AG09319 (cell line): ENCODE measurements at regions not wholly inside any gene's neighbourhood (a gene's known extent, or its start where the extent isn't known, plus 50 kb on each side); places are given as distances from the start of the nearest gene placed in this dataset.
"Not testable (repeated sequence)": the region's sequence is repeated elsewhere in the genome, so short reads cannot be mapped to it uniquely, and the experiment has no call there.

Experiments
- DNase-seq: peaks from one replicate; pipeline ENCODE4 v3.0.0-alpha.2; 2010; ENCODE audit warnings: low read depth; ENCODE audit errors: extremely low read depth
- CTCF ChIP-seq: IDR thresholded peaks from 2 replicates; pipeline ENCODE4 v1.5.1; 2011; ENCODE audit warnings: low read depth, mild to moderate bottlenecking, inconsistent platforms, low read length, moderate library complexity

DNA sequence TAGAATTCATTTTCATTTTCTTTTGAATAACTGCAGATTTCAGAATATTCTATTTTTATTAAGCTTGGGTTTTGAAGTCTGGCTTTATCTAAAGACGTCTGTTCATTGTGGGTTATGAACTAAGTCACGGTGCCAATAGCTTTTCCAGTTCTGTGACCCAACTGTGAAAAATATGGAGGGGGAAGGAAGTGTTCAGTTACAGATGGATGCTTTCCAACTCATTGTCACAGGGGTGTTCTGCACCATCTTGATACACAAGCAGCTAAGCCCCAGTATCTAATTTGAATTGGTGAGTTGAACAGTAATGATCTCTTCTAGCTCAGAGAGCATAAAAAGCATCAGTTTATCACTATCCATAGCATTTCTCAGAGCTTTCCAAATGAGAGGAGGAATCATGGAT, 710.6 kb downstream of the EDEM1 start:
- no peak for TF ChIP-seq CTCF
- no peak for DNase-seq

DNA sequence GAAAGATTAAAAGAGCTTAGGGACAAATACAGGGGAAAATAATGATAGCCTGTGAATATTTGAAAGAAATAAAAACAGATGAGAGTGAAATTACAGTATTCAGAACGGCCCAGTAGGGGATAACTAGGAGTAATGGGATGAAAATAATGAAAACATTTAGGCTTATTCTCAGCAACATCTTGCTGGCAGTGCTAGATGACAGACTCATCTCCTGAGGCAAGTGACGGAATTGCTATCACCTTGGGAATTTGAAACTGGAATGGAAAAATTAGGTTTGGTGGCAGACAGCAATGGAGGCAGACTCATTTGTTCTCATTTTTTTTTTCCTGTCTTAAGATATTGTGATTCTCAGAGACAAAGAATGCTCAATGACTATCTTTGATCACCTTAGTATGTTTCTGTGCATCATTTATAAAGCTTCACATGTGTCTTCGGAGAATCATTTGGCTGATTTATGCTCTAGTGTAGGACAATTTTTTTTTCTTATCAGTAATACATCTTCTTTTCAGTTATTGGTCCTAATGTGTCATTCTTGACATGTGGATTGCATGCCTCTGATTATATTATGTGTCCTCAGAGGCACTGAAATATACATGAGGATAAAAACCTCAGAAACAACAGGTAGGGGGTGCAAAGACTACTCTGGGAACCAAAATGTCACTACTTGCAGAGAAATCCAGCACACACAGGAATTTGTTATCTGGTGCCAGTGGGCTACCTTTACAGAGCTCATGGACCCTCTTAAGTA, 711.7 kb downstream of the EDEM1 start:
- no peak for DNase-seq
- TF ChIP-seq CTCF = no peak

DNA sequence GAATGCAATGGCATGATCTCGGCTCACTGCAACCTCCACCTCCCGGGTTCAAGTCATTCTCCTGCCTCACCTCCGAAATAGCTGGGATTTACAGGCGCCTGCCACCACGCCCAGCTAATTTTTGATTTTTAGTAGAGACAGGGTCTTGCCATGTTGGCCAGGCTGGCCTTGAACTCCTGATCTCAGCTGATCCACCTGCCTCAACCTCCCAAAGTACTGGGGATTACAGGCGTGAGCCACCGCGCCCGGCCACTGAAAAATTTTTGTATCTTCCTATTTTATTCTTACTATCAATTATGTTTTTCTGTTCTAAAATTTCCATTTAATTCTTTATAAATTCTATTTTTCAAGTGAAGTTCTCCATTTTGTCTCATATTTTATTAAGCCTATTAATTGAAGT, 730.4 kb downstream of the EDEM1 start:
- DNase-seq = no peak
- TF ChIP-seq CTCF = no peak

DNA sequence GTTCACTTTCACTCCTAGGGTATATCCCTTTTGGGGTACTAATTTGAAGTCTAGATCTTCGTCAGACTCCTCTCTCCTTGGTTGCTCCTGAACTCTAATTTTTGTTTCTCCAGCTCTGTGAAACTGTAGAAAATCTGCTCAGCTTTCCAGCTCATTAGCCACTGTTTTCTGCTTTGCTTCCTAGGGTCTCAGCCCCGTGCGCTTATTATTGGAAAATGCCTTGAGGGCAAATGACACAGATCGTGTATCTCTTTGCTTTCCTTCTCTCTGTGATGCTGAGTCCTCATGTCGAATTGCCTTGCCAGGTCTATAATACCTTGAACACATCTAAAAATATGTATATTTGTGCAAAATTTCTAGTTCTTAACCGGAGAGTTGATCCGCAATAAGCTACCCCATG, 731.1 kb downstream of the EDEM1 start:
- no peak for TF ChIP-seq CTCF
- DNase-seq = no peak

DNA sequence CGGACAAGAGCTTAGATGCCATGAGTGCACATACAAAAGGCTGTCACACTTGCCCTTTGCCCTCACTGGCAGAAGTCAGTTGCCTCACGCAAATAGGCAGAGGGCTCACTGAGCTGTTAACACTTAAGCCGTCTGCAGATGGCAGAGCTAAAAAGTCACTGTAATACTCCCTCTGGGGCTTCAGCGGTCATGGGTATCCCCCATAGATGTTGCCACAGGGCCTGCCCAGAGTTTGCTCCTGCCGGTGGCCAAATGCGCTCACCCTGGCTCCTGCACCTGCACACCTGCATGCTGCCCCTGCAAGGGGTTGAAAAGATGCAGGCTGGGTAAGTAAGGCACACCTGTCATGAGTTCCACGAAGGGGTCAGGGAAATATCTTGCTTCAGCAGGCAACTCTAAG, 741.5 kb downstream of the EDEM1 start:
- DNase-seq = no peak
- TF ChIP-seq CTCF = no peak

GRCh38 chr3:5944061-5944460, 756.6 kb downstream of the EDEM1 start:
- DNase-seq = not testable (repeated sequence)

- no peak for TF ChIP-seq CTCF
- no peak for DNase-seq
Measured at GRCh38 chr3:5948084-5948483, 760.6 kb downstream of the EDEM1 start.

DNA sequence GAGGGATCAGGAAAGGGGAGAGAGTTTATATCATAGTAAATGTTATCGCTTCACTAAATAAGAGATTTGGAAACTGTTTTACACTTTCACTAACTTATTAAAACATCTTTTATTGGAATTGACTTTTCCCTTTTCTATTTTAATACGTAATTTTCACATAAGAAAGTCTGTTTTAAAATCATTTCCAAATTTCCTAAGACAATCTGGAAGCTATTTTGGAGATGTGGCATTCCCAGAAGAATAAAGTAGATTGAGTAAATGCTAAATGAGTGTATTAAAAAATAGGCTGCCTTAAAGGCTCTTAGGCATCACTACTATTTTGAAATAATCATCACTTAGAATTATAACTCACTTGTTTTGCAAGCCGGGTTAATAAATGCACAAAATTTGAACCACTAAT, 763.5 kb downstream of the EDEM1 start:
- TF ChIP-seq CTCF = no peak
- DNase-seq = no peak
